Uterus (tissue), 3 donors: ENCODE measurements at regions not wholly inside any gene's neighbourhood (a gene's known extent, or its start where the extent isn't known, plus 50 kb on each side); places are given as distances from the start of the nearest gene placed in this dataset.
A peak's percentile ranks its signal among the peaks of the same experiment; 100 is the strongest.
"Not testable (repeated sequence)": the region's sequence is repeated elsewhere in the genome, so short reads cannot be mapped to it uniquely, and the experiment has no call there.

Source experiments
- DNase-seq, 2 donors: peaks; one replicate each; pipeline ENCODE4 v3.0.0-alpha.2; 2019 to 2020
- H3K27ac ChIP-seq, 2 donors: fragments of 200-600 bp; sonication (generic); 1 replicate in 1 of 2; 2 replicates in 1 of 2; pipeline ENCODE4 v1.5.1; 2016 to 2018
- H3K27me3 ChIP-seq, 2 donors: fragments of 200-600 bp; sonication (generic); one replicate each; pipeline ENCODE4 v1.5.1; 2018 to 2019; ENCODE audit warnings: control low read depth in 1 of 2
- H3K36me3 ChIP-seq, 2 donors: fragments of 200-600 bp; sonication (generic); one replicate each; pipeline ENCODE4 v1.5.1; 2019; ENCODE audit warnings: control low read depth in 1 of 2
- H3K4me1 ChIP-seq, 2 donors: fragments of 200-600 bp; sonication (generic); one replicate each; pipeline ENCODE4 v1.5.1; 2018 to 2019; ENCODE audit warnings: control low read depth in 1 of 2
- H3K4me3 ChIP-seq, 2 donors: fragments of 200-600 bp; sonication (generic); 1 replicate in 1 of 2; 2 replicates in 1 of 2; pipeline ENCODE4 v1.5.1; 2018 to 2019; ENCODE audit warnings: mild to moderate bottlenecking in 1 of 2
- H3K9me3 ChIP-seq, 2 donors: fragments of 200-600 bp; sonication (generic); one replicate each; pipeline ENCODE4 v1.5.1; 2019; ENCODE audit warnings: control low read depth in 1 of 2
- CTCF ChIP-seq, 4 experiments: fragments of 200-600 bp in 2 of 4; fragments of 450-650 bp in 2 of 4; sonication (generic) in 2 of 4; IDR thresholded peaks; one replicate each; pipeline ENCODE4 v1.5.1; 2016 to 2019; ENCODE audit warnings: antibody characterized with exemption in 4 of 4, mild to moderate bottlenecking in 2 of 4, moderate library complexity in 1 of 4
- POLR2A ChIP-seq, 2 donors: fragments of 450-650 bp; IDR thresholded peaks; one replicate each; pipeline ENCODE4 v1.6.1; 2016; ENCODE audit warnings: antibody characterized with exemption in 2 of 2, mild to moderate bottlenecking in 1 of 2, moderate library complexity in 1 of 2
- intact Hi-C: fragments of 100-400 bp; cut with DNase I; formaldehyde crosslinking; loops from one replicate; pipeline ENCODE4 v1.15.1; 2023; ENCODE audit warnings: low total_unique reads
- donor health status: DM: yes; HTN: yes; CAD: no.

- DNase-seq: peak in 1 of 2 donors; percentile 17
- H3K27ac ChIP-seq: not testable (repeated sequence)
Observed at GRCh38 chr7:78862-79261, 113.5 kb upstream of the FAM20C start.

GRCh38 chr7:79400-80055 is 112.8 kb upstream of the FAM20C start:
- DNase-seq: peak in 1 of 2 donors; percentile 12
- intact Hi-C loops, H3K4me1 ChIP-seq, H3K27me3 ChIP-seq, H3K36me3 ChIP-seq, H3K4me3 ChIP-seq, H3K27ac ChIP-seq, H3K9me3 ChIP-seq: not testable (repeated sequence)

More at GRCh38 chr7:78862-79261, 113.5 kb upstream of the FAM20C start:
- H3K9me3 ChIP-seq, H3K27me3 ChIP-seq, H3K4me1 ChIP-seq, H3K36me3 ChIP-seq, intact Hi-C loops, H3K4me3 ChIP-seq: not testable (repeated sequence)

GRCh38 chr7:80259-81067 is 111.9 kb upstream of the FAM20C start:
- Histone ChIP-seq H3K27me3 (no peaks in the 10 kb centered on the region), H3K4me3 (no peak overlapping the region), H3K9me3 (no peaks in the 10 kb centered on the region), H3K36me3 (no peaks in the 10 kb centered on the region), H3K27ac (no peak overlapping the region), H3K4me1 (no peaks in the 10 kb centered on the region)
- intact Hi-C loops: no loop called here
- no peak for TF ChIP-seq POLR2A (IDR thresholded peaks at IDR 0.05)
- no peak for TF ChIP-seq CTCF (IDR thresholded peaks at IDR 0.05)
- DNase-seq: peak; percentile 11 to 13

- Histone ChIP-seq H3K4me3 (no peak overlapping the region), H3K4me1 (no peaks in the 10 kb centered on the region), H3K27me3 (no peaks in the 10 kb centered on the region), H3K9me3 (no peaks in the 10 kb centered on the region), H3K27ac (no peak overlapping the region), H3K36me3 (no peaks in the 10 kb centered on the region)
- intact Hi-C loops: no loop called here
- DNase-seq: peak; percentile 6
- TF ChIP-seq POLR2A (IDR thresholded peaks at IDR 0.05): no peak
- no peak for TF ChIP-seq CTCF (IDR thresholded peaks at IDR 0.05)
Observed at GRCh38 chr7:81068-81925, 111.1 kb upstream of the FAM20C start.

- peak; percentile 6 to 12 for DNase-seq
Observed at GRCh38 chr7:81926-82756, 110.2 kb upstream of the FAM20C start.

GRCh38 chr7:82757-83155 is 109.6 kb upstream of the FAM20C start:
- Histone ChIP-seq H3K4me3 (no peak overlapping the region), H3K9me3 (no peaks in the 10 kb centered on the region), H3K36me3 (no peaks in the 10 kb centered on the region), H3K27ac (no peak overlapping the region), H3K4me1 (no peaks in the 10 kb centered on the region), H3K27me3 (no peaks in the 10 kb centered on the region)
- DNase-seq: no peak
- intact Hi-C loops: no loop called here
- TF ChIP-seq CTCF (IDR thresholded peaks at IDR 0.05) (no peak), POLR2A (IDR thresholded peaks at IDR 0.05) (no peak)

More at GRCh38 chr7:81926-82756, 110.2 kb upstream of the FAM20C start:
- intact Hi-C loops: no loop called here
- no peaks in the 10 kb centered on the region for H3K4me1 ChIP-seq
- no peaks in the 10 kb centered on the region for H3K27me3 ChIP-seq
- H3K4me3 ChIP-seq: no peak overlapping the region
- no peak overlapping the region for H3K27ac ChIP-seq
- TF ChIP-seq POLR2A (IDR thresholded peaks at IDR 0.05): no peak
- no peaks in the 10 kb centered on the region for H3K9me3 ChIP-seq
- H3K36me3 ChIP-seq: no peaks in the 10 kb centered on the region
